Left lung (tissue), 4 donors: ENCODE measurements at regions not wholly inside any gene's neighbourhood (a gene's known extent, or its start where the extent isn't known, plus 50 kb on each side); places are given as distances from the start of the nearest gene placed in this dataset.

Experiments
- ATAC-seq: fragments of 200-7000 bp; cut with Tn5 transposase; one replicate; pipeline ENCODE4 v1.9.1; 2020; ENCODE audit warnings: moderate library complexity
- DNase-seq, 4 donors: peaks; one replicate each; pipeline ENCODE4 v3.0.0-alpha.2; 2013 to 2020
- H3K27ac ChIP-seq, 2 donors: fragments of 200-600 bp; sonication (generic) in 1 of 2; one replicate each; pipeline versions ENCODE4 v1.5.0 to v1.8.0; 2020 to 2021
- H3K27me3 ChIP-seq, 2 donors: fragments of 200-600 bp; sonication (generic) in 1 of 2; one replicate each; pipeline versions ENCODE4 v1.5.0 to v1.8.0; 2020 to 2021
- H3K36me3 ChIP-seq, 2 donors: fragments of 200-600 bp; sonication (generic) in 1 of 2; one replicate each; pipeline versions ENCODE4 v1.5.0 to v1.8.0; 2020 to 2021
- H3K4me1 ChIP-seq, 2 donors: fragments of 200-600 bp; one replicate each; pipeline ENCODE4 v1.8.0; 2021
- H3K4me3 ChIP-seq, 2 donors: fragments of 200-600 bp; sonication (generic) in 1 of 2; one replicate each; pipeline versions ENCODE4 v1.5.0 to v1.8.0; 2020 to 2021; ENCODE audit warnings: mild to moderate bottlenecking in 1 of 2
- H3K9me3 ChIP-seq, 2 donors: fragments of 200-600 bp; sonication (generic) in 1 of 2; one replicate each; pipeline versions ENCODE4 v1.5.0 to v1.8.0; 2020 to 2021
- intact Hi-C, 2 donors: fragments of 100-400 bp; cut with DNase I; formaldehyde crosslinking; loops; one replicate each; pipeline versions ENCODE4 v1.11.2 to v1.14.2; 2022
- TF ChIP-seq, protein P1 (sequence below), 2 donors: fragments of 200-600 bp; sonication (generic) in 1 of 2; IDR thresholded peaks; one replicate each; pipeline versions ENCODE4 v1.5.0 to v1.8.0; 2021; ENCODE audit warnings: antibody characterized with exemption in 2 of 2
- donor health status: DM: no; HTN: yes; CAD: no.
- donor health status: DM: no; HTN: no; CAD: no.

DNA sequence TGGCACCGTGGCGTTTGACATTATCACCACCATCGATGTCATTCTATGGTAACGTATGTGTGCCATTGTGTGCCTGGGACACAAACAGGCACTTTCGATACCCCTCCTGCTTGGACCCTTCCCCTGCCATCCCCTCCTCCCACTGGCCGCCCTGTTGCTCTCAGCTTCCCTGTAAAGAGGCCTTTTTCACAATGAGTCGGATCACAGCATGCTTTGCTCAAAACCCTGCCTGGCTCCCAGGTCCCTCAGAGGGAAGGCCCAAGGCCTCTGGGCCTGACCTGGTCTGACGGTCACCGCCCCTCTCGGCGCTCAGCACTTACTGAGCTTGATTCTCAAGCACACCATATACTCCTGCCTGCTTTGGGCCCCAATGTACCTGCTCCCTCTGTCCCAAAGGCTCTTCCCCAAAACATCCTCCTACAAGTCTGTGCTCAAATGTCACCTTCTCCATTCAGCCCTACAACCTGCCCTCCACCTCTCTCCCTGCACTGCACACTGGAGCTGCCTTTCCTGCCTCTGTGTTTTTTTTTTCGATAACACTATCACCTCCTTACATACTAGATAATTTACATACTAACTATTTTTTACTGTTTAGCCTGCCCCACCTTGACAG is 303.8 kb downstream of the SOX9 start:
- intact Hi-C loops = no loop called here

DNA sequence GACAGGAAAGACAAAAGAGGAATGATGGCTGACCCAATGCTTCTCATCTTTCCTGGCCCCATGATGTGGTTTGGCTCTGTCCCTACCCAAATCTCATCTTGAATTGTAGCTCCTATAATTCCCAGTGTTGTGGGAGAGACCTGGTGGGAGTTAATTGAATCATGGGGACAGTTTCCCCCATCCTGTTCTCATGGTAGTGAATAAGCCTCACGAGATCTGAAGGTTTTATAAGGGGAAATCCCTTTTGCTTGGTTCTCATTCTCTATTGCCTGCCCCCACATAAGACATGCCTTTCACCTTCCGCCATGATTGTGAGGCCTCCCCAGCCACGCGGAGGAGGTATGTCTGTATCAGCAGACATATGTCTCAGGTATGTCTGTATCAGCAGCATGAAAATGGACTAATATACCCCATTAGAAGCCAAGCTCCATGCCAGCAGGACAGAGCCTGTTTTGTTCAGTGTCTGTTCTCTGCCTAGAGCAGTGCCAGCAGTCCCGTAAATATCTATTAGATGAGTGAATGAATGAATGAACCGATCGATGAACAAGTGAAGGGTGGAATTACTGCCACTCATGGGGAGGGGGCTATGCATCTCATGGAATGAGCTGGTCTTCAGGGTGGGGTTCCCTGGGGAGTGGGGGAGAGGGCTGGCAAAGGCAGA is 304.4 kb downstream of the SOX9 start:
- ATAC-seq (no peak), DNase-seq (no peak)
- intact Hi-C loops = no loop called here
- no peak overlapping the region for H3K4me3 ChIP-seq
- H3K4me1 ChIP-seq = peaks cover 0 to 14% of the 10 kb centered on the region in 2 donors
- TF ChIP-seq, protein P1, sequence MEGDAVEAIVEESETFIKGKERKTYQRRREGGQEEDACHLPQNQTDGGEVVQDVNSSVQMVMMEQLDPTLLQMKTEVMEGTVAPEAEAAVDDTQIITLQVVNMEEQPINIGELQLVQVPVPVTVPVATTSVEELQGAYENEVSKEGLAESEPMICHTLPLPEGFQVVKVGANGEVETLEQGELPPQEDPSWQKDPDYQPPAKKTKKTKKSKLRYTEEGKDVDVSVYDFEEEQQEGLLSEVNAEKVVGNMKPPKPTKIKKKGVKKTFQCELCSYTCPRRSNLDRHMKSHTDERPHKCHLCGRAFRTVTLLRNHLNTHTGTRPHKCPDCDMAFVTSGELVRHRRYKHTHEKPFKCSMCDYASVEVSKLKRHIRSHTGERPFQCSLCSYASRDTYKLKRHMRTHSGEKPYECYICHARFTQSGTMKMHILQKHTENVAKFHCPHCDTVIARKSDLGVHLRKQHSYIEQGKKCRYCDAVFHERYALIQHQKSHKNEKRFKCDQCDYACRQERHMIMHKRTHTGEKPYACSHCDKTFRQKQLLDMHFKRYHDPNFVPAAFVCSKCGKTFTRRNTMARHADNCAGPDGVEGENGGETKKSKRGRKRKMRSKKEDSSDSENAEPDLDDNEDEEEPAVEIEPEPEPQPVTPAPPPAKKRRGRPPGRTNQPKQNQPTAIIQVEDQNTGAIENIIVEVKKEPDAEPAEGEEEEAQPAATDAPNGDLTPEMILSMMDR (IDR thresholded peaks at IDR 0.05) = no peak
- H3K9me3 ChIP-seq = no peaks in the 10 kb centered on the region
- H3K27ac ChIP-seq = no peak overlapping the region
- no peaks in the 10 kb centered on the region for H3K27me3 ChIP-seq
- H3K36me3 ChIP-seq = no peaks in the 10 kb centered on the region

More for the DNA sequence above, 303.8 kb downstream of the SOX9 start:
- H3K4me3 ChIP-seq = no peak overlapping the region
- TF ChIP-seq, protein P1 (IDR thresholded peaks at IDR 0.05) = no peak
- H3K27ac ChIP-seq = no peak overlapping the region
- no peaks in the 10 kb centered on the region for H3K9me3 ChIP-seq
- peaks cover 0 to 19% of the 10 kb centered on the region in 2 donors for H3K4me1 ChIP-seq
- DNase-seq (no peak), ATAC-seq (no peak)
- no peaks in the 10 kb centered on the region for H3K36me3 ChIP-seq
- H3K27me3 ChIP-seq = no peaks in the 10 kb centered on the region

DNA sequence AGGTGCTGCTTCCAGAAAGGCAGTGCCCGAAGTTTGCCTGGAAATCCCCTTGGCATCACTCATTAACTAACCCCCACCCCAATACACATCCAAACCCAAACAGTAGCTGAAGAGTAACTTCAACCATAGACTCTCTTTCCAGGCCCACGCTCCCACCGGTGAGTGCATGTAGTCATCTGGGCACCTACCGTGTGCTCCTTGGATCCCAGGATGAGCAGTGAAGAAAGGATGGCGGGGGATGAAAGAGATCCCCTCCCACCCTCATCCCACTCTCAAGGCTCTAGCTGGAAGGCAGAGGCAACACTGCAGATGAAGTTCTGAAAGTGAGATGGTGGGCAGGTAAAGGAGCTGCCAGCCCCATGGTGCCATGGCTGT is 305.0 kb downstream of the SOX9 start:
- H3K36me3 ChIP-seq = no peaks in the 10 kb centered on the region
- H3K27me3 ChIP-seq = no peaks in the 10 kb centered on the region
- intact Hi-C loops = no loop called here
- no peak overlapping the region for H3K27ac ChIP-seq
- TF ChIP-seq, protein P1 (IDR thresholded peaks at IDR 0.05) = no peak
- ATAC-seq = no peak
- no peaks in the 10 kb centered on the region for H3K9me3 ChIP-seq
- peaks cover 0 to 8% of the 10 kb centered on the region in 2 donors for H3K4me1 ChIP-seq
- no peak for DNase-seq
- H3K4me3 ChIP-seq = no peak overlapping the region

DNA sequence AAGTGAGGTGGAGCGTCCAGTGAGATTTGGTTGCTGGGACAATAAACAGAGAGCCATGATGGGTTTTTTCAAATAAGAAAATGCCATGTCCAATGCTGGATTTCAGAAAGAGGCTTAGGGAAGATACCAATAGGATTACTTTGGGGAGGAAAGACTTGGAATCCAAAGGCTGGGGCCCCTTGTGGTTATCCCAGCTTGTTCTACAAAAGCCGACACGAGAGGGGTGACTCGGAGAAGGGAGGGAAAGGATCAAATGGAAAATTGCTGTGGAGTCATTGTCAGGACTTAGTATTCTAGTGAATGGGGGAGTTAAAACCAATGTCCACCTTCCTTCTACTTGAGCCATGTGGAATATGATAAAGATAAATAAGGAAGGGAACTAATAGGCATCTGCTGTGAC is 305.5 kb downstream of the SOX9 start:
- no peaks in the 10 kb centered on the region for H3K9me3 ChIP-seq
- H3K36me3 ChIP-seq = no peaks in the 10 kb centered on the region
- intact Hi-C loops = no loop called here
- TF ChIP-seq, protein P1 (IDR thresholded peaks at IDR 0.05) = no peak
- no peaks in the 10 kb centered on the region for H3K27me3 ChIP-seq
- H3K27ac ChIP-seq = no peak overlapping the region
- DNase-seq (no peak), ATAC-seq (no peak)
- no peak overlapping the region for H3K4me3 ChIP-seq
- H3K4me1 ChIP-seq = peaks cover 0 to 6% of the 10 kb centered on the region in 2 donors

DNA sequence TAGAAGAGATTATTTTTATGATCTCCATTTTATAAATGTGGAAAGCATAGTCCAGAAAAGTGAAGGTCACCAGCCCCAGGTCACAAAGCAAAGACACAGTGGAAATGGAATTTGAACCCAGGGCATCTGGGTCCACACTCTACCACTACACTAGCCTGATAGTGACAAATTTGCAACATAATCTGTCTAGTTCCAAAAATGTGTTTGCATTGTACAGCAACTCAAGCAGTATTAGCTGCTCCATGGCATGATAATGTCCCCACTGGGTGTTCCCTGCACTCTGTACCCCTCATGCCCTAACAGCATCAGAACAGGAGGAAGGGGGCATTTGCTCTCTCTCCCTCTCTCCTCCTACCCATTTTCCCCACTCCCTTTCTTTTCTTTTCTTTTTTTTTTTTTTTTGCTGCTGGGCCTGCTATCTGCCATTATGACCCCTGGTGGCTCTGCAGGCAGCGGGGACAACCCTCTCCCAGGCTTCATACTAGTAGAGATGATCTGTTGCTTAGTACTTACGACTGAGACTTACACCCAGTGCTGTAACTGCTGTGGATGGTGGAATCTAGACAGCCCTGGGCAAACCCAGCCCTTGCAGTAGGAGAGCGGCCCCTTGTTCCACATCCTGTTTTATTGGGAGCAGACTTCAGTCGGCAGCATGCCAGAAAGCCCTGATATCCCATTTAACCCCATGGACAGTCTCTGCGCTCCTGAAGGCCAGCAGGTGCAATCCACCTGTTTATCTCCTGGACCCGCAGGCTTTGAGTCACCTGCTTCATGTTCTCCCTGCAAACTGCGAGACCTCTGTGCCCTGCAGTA is 306.3 kb downstream of the SOX9 start:
- intact Hi-C loops = no loop called here
- DNase-seq (no peak), ATAC-seq (no peak)
- Histone ChIP-seq H3K36me3 (no peaks in the 10 kb centered on the region), H3K4me3 (no peak overlapping the region), H3K27ac (no peak overlapping the region), H3K4me1 (peaks cover 0 to 6% of the 10 kb centered on the region in 2 donors), H3K9me3 (no peaks in the 10 kb centered on the region), H3K27me3 (no peaks in the 10 kb centered on the region)
- TF ChIP-seq, protein P1 (IDR thresholded peaks at IDR 0.05) = no peak
